ENCODE measurements at regions not wholly inside any gene's neighbourhood (a gene's known extent, or its start where the extent isn't known, plus 50 kb on each side); places are given as distances from the start of the nearest gene placed in this dataset.

- TF ChIP-seq POLR2A (IDR thresholded peaks at IDR 0.05; ENCODE audit: low read depth, low read length) (no peak), POLR2AphosphoS5 (IDR thresholded peaks at IDR 0.05; ENCODE audit: low read depth, low read length) (no peak), TAF1 (IDR thresholded peaks at IDR 0.05; ENCODE audit: borderline replicate concordance, low read depth, low read length) (no peak)
Measured at GRCh38 chr15:47349179-47349578, 368.1 kb upstream of the SEMA6D start.

Data from GM12892 (cell line).